ENCODE measurements at regions not wholly inside any gene's neighbourhood (a gene's known extent, or its start where the extent isn't known, plus 50 kb on each side); places are given as distances from the start of the nearest gene placed in this dataset.

DNA sequence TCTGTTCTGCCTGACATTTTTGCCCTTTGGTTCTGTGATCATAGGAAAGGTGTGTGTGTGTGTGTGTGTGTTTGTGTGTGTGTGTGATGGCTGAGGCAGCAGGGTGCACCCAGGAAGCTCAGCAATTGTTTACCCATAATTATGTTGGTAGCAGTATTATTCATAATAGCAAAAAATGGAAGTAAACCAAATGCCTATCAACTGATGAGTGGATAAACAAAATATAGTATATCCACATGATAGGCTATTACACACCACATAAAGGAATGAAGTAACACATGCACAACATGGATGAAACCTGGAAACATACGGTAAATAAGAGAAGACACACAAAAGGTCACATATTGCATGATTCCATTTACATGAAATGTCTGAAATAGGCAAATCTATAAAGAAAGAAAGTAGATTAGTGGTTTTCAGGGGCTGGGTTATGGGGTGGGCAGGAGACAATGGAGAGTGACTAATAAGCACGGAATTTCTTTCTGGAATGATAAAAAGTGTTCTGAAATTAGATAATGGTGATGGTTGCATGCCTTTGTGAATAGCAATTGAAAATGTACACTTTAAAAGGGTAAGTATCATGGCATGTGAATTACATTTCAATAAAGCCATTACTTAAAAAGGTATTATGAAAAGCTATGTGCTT is 167.2 kb downstream of the POLR2M start:
- H3K14ac ChIP-seq (ENCODE audit: insufficient read length): no peak overlapping the region
- no peak overlapping the region for H2BK12ac ChIP-seq (ENCODE audit: low read depth, low read length)
- H3K79me2 ChIP-seq (ENCODE audit: control insufficient read depth in 1 of 2, insufficient read depth in 2 of 2, low read length in 2 of 2): no peaks in the 10 kb centered on the region
- no peak overlapping the region for H4K8ac ChIP-seq (ENCODE audit: extremely low read depth, insufficient read depth, low read length)
- H3K27ac ChIP-seq (ENCODE audit: low read depth, low read length): no peak overlapping the region
- H3K79me1 ChIP-seq (ENCODE audit: low read depth, low read length): no peaks in the 10 kb centered on the region
- no peak overlapping the region for H3K4me2 ChIP-seq (ENCODE audit: insufficient read depth in 1 of 2, low read depth in 2 of 2, low read length in 2 of 2)
- H3K4me1 ChIP-seq (replicated peaks in 1 of 4; ENCODE audit: control insufficient read depth in 3 of 4, insufficient read depth in 4 of 4, low read length in 3 of 4): no peaks in the 10 kb centered on the region
- no peak overlapping the region for H2AFZ ChIP-seq (ENCODE audit: low read length)
- no peak overlapping the region for H3K4ac ChIP-seq (replicated peaks; ENCODE audit: insufficient read length, low read depth, low read length)
- H3K23ac ChIP-seq (ENCODE audit: insufficient read length): no peak overlapping the region
- no peak overlapping the region for H3K18ac ChIP-seq (ENCODE audit: extremely low read depth, low read length)
- no peak overlapping the region for H2BK20ac ChIP-seq (ENCODE audit: low read length)
- no peak overlapping the region for H3K4me3 ChIP-seq (ENCODE audit: extremely low read depth in 1 of 4, insufficient read depth in 2 of 4, low read depth in 3 of 4, low read length in 4 of 4)
- H3K9me3 ChIP-seq (ENCODE audit: insufficient read depth in 2 of 2, low read depth in 1 of 2, low read length in 1 of 2): no peaks in the 10 kb centered on the region
- no peak overlapping the region for H4K5ac ChIP-seq (ENCODE audit: insufficient read length, low read depth, low read length)
- no peak overlapping the region for H2AK5ac ChIP-seq (ENCODE audit: low read depth, low read length)
- no peak overlapping the region for H2BK15ac ChIP-seq (ENCODE audit: low read length)
- H4K20me1 ChIP-seq (replicated peaks in 1 of 2; ENCODE audit: control insufficient read depth in 1 of 2, insufficient read depth in 2 of 2, low read length in 2 of 2): no peaks in the 10 kb centered on the region
- ChIA-PET POLR2A (ENCODE audit: partially characterized antibody) (no interaction called here), CTCF (ENCODE audit: partially characterized antibody) (interaction anchor here (0.8 to 19.0 kb wide), 6 partner anchors 9 to 197 kb away, joined by 3 to 530 read pairs (median 11); partner anchors contain the start of gene ALDH1A2)
- no peaks in the 10 kb centered on the region; a peak in 1 of 7 replicates for H3K27me3 ChIP-seq (replicated peaks in 1 of 4; ENCODE audit: control insufficient read depth in 3 of 4, extremely low read depth in 1 of 4, insufficient read depth in 3 of 4, low read length in 3 of 4)
- FAIRE-seq: no peak
- H3K56ac ChIP-seq (replicated peaks; ENCODE audit: insufficient read length, low read depth, low read length): no peak overlapping the region
- no peak overlapping the region for H3K9ac ChIP-seq (replicated peaks in 1 of 4; ENCODE audit: extremely low read depth in 1 of 4, low read depth in 3 of 4, low read length in 3 of 4)
- no peak for TF ChIP-seq TAF7 (optimal IDR thresholded peaks at IDR 0.05; ENCODE audit: borderline replicate concordance, low read depth, low read length)
- TF ChIP-seq BACH1 (IDR thresholded peaks at IDR 0.05; ENCODE audit: low read length): no peak
- TF ChIP-seq POLR2A (IDR thresholded peaks at IDR 0.05; ENCODE audit: control extremely low read depth in 1 of 2, low read depth in 2 of 2, low read length in 2 of 2): no peak
- TF ChIP-seq SIRT6 (IDR thresholded peaks at IDR 0.05; ENCODE audit: low read length): no peak
- no peak for TF ChIP-seq MAFK (IDR thresholded peaks at IDR 0.05; ENCODE audit: low read depth, low read length)
- TF ChIP-seq SP2 (IDR thresholded peaks at IDR 0.05; ENCODE audit: low read length): no peak
- no peak for DNase-seq (ENCODE audit: low read depth in 1 of 2, low spot score in 2 of 2)
- H2BK5ac ChIP-seq (ENCODE audit: low read depth, low read length): no peak overlapping the region
- no peaks in the 10 kb centered on the region for H3K23me2 ChIP-seq (ENCODE audit: low read depth, low read length)
- WGBS, 2 experiments (ENCODE audit: extremely low coverage in 1 of 2, insufficient coverage in 1 of 2, insufficient read length in 1 of 2, insufficient replicate concordance in 2 of 2, low coverage in 1 of 2, low lambda C conversion rate in 2 of 2, missing lambda C conversion rate in 1 of 2): 88% methylated on average over 2 of the region's 2 CpGs; no CpG with 5 or more reads in 1 of the 2 experiments
- H3K36me3 ChIP-seq (ENCODE audit: control insufficient read depth in 2 of 4, insufficient read depth in 4 of 4, low read length in 3 of 4): no peaks in the 10 kb centered on the region
- no peak overlapping the region for H4K91ac ChIP-seq (replicated peaks; ENCODE audit: insufficient read length, low read length)
- H2BK120ac ChIP-seq (replicated peaks; ENCODE audit: low read depth, low read length): no peak overlapping the region

Data from H1 (cell line).